ENCODE measurements at regions not wholly inside any gene's neighbourhood (a gene's known extent, or its start where the extent isn't known, plus 50 kb on each side); places are given as distances from the start of the nearest gene placed in this dataset.

GRCh38 chr9:108445431-108446071 is 410.2 kb downstream of the ACTL7B start:
- WGBS, 4 donors: 77 to 90% (median 89%) methylated on average over 8 of the region's 8 CpGs
- TF ChIP-seq POLR2A (IDR thresholded peaks at IDR 0.05) (no peak), CTCF (IDR thresholded peaks at IDR 0.05) (no peak)
- H3K4me1 ChIP-seq (replicated peaks in 1 of 2): peaks cover 13% of the 10 kb centered on the region in 2 donors
- no peaks in the 10 kb centered on the region for H3K36me3 ChIP-seq (replicated peaks in 1 of 2)
- no peak overlapping the region for H3K4me3 ChIP-seq
- peaks cover 5% of the 10 kb centered on the region for H3K27me3 ChIP-seq
- intact Hi-C loops (cut with DNase I): no loop called here
- H3K27ac ChIP-seq: no peak overlapping the region
- no peak for DNase-seq
- no peaks in the 10 kb centered on the region for H3K9me3 ChIP-seq (replicated peaks in 1 of 3)

GRCh38 chr9:108444400-108445358 is 411.1 kb downstream of the ACTL7B start:
- intact Hi-C loops (cut with DNase I): no loop called here

GRCh38 chr9:108443741-108444140 is 412.0 kb downstream of the ACTL7B start:
- Histone ChIP-seq H3K4me1 (replicated peaks in 1 of 2) (peaks cover 13% of the 10 kb centered on the region in 2 donors), H3K27ac (no peak overlapping the region), H3K9me3 (replicated peaks in 1 of 3) (no peaks in the 10 kb centered on the region), H3K4me3 (no peak overlapping the region), H3K27me3 (peaks cover 5% of the 10 kb centered on the region), H3K36me3 (replicated peaks in 1 of 2) (no peaks in the 10 kb centered on the region)
- TF ChIP-seq POLR2A (IDR thresholded peaks at IDR 0.05) (no peak), CTCF (IDR thresholded peaks at IDR 0.05) (no peak)
- DNase-seq: no peak
- intact Hi-C loops (cut with DNase I): no loop called here
- WGBS, 4 donors: 49 to 54% (median 51%) methylated on average over 3 of the region's 3 CpGs

More at GRCh38 chr9:108444400-108445358, 411.1 kb downstream of the ACTL7B start:
- peak in 5 of 7 donors; percentile 21 to 54 (median 24) for DNase-seq
- 51 to 64% (median 61%) methylated on average over 4 to 5 of the region's 5 CpGs for WGBS, 4 donors
- Histone ChIP-seq H3K36me3 (replicated peaks in 1 of 2) (no peaks in the 10 kb centered on the region), H3K27me3 (peaks cover 5% of the 10 kb centered on the region), H3K4me3 (no peak overlapping the region), H3K27ac (peak overlapping the region in 1 of 5 donors; percentile 65), H3K9me3 (replicated peaks in 1 of 3) (no peaks in the 10 kb centered on the region), H3K4me1 (replicated peaks in 1 of 2) (peaks cover 13% of the 10 kb centered on the region in 2 donors)
- no peak for TF ChIP-seq CTCF (IDR thresholded peaks at IDR 0.05)
- no peak for TF ChIP-seq POLR2A (IDR thresholded peaks at IDR 0.05)

GRCh38 chr9:108443019-108443633 is 412.7 kb downstream of the ACTL7B start:
- intact Hi-C loops (cut with DNase I): no loop called here
- H3K36me3 ChIP-seq (replicated peaks in 1 of 2): no peaks in the 10 kb centered on the region
- peaks cover 13% of the 10 kb centered on the region in 2 donors for H3K4me1 ChIP-seq (replicated peaks in 1 of 2)
- H3K27me3 ChIP-seq: peaks cover 5% of the 10 kb centered on the region
- no peak overlapping the region for H3K4me3 ChIP-seq
- H3K9me3 ChIP-seq (replicated peaks in 1 of 3): no peaks in the 10 kb centered on the region
- no peak overlapping the region for H3K27ac ChIP-seq
- 48 to 54% (median 50%) methylated on average over 6 of the region's 6 CpGs for WGBS, 4 donors
- DNase-seq: no peak
- TF ChIP-seq POLR2A (IDR thresholded peaks at IDR 0.05) (no peak), CTCF (IDR thresholded peaks at IDR 0.05) (no peak)

Data from adrenal gland (tissue), 9 donors.